ENCODE measurements at regions not wholly inside any gene's neighbourhood (a gene's known extent, or its start where the extent isn't known, plus 50 kb on each side); places are given as distances from the start of the nearest gene placed in this dataset.

GRCh38 chr2:120480903-120481445 lies 135.0 kb downstream of the INHBB start:
- no peak for DNase-seq

- no peak for DNase-seq
Measured at GRCh38 chr2:120481446-120482194, 135.7 kb downstream of the INHBB start.

GRCh38 chr2:120482334-120482733 lies 136.4 kb downstream of the INHBB start:
- no peak for DNase-seq

GRCh38 chr2:120483355-120483754 lies 137.4 kb downstream of the INHBB start:
- no peak for DNase-seq

- DNase-seq: no peak
Measured at GRCh38 chr2:120485096-120485495, 139.2 kb downstream of the INHBB start.

GRCh38 chr2:120486441-120486840 lies 140.5 kb downstream of the INHBB start:
- no peak for DNase-seq

GRCh38 chr2:120486946-120487345 lies 141.0 kb downstream of the INHBB start:
- peak; percentile 51 for DNase-seq

- no peak for DNase-seq
Measured at GRCh38 chr2:120488531-120488930, 142.6 kb downstream of the INHBB start.

GRCh38 chr2:120489023-120489422 lies 143.1 kb downstream of the INHBB start:
- DNase-seq: no peak

GRCh38 chr2:120490091-120490798 lies 144.3 kb downstream of the INHBB start:
- DNase-seq: no peak

- DNase-seq: no peak
Measured at GRCh38 chr2:120491111-120491625, 145.2 kb downstream of the INHBB start.

GRCh38 chr2:120493231-120493630 lies 147.3 kb downstream of the INHBB start:
- DNase-seq: no peak

- DNase-seq: no peak
Measured at GRCh38 chr2:120494446-120494845, 148.5 kb downstream of the INHBB start.

GRCh38 chr2:120495586-120495985 lies 149.7 kb downstream of the INHBB start:
- DNase-seq: no peak

GRCh38 chr2:120496235-120496634 lies 150.3 kb downstream of the INHBB start:
- DNase-seq: no peak

GRCh38 chr2:120496759-120497158 lies 150.8 kb downstream of the INHBB start:
- no peak for DNase-seq

GRCh38 chr2:120497261-120497977 lies 151.5 kb downstream of the INHBB start:
- no peak for DNase-seq

- no peak for DNase-seq
Measured at GRCh38 chr2:120498121-120498520, 152.2 kb downstream of the INHBB start.

- no peak for DNase-seq
Measured at GRCh38 chr2:120498576-120499394, 152.8 kb downstream of the INHBB start.

- no peak for DNase-seq
Measured at GRCh38 chr2:120499784-120500495, 154.0 kb downstream of the INHBB start.

GRCh38 chr2:120501591-120501990 lies 155.7 kb downstream of the INHBB start:
- no peak for DNase-seq

- DNase-seq: no peak
Measured at GRCh38 chr2:120502357-120502756, 156.4 kb downstream of the INHBB start.

All from EL (cell line).